Dendritic cell treated with granulocyte-macrophage colony-stimulating factor and Interleukin-4, amounts not matched to agents 40 ng/mL and 50 ng/mL, for 4 days (primary cell): ENCODE measurements at regions not wholly inside any gene's neighbourhood (a gene's known extent, or its start where the extent isn't known, plus 50 kb on each side); places are given as distances from the start of the nearest gene placed in this dataset.

Source experiments
- H3K27ac Mint-ChIP-seq: one replicate; pipeline ENCODE4 v1.8.0; 2022; ENCODE audit warnings: mild to moderate bottlenecking, mixed read lengths
- H3K27me3 Mint-ChIP-seq: one replicate; pipeline ENCODE4 v1.8.0; 2022; ENCODE audit warnings: mild to moderate bottlenecking, mixed read lengths
- H3K36me3 Mint-ChIP-seq: one replicate; pipeline ENCODE4 v1.8.0; 2022; ENCODE audit warnings: low read depth, mixed read lengths
- H3K4me1 Mint-ChIP-seq: one replicate; pipeline ENCODE4 v1.8.0; 2022; ENCODE audit warnings: low read depth, mixed read lengths
- H3K4me3 Mint-ChIP-seq: one replicate; pipeline ENCODE4 v1.8.0; 2022; ENCODE audit warnings: mild to moderate bottlenecking, moderate library complexity, mixed read lengths
- H3K9me3 Mint-ChIP-seq: one replicate; pipeline ENCODE4 v1.8.0; 2022; ENCODE audit warnings: mixed read lengths
- intact Hi-C: fragments of 100-400 bp; cut with micrococcal nuclease; formaldehyde crosslinking; loops from one replicate; pipeline ENCODE4 v1.15.0; 2022

DNA sequence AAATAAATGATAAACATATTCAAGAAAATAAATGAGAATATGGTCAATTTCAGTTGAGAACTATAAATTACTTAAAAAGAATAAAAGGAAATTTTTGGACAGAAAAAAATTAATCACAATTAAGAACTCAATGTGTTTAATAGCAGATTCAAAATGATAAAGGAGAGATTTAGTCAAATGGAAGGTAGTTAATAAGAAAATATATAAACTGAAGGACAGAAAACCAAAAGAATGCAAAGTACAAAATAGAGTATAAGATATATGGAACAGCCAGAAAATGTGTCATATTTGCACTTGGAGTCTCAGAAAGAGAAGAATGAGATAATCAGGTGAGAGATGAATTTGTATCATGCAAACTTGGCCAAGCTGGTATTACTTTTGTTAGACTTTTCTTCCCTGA, 201.8 kb upstream of the ARID1B start:
- intact Hi-C loops = no loop called here
- H3K4me1 Mint-ChIP-seq = no peaks in the 10 kb centered on the region
- peaks cover 41% of the 10 kb centered on the region for H3K9me3 Mint-ChIP-seq
- H3K36me3 Mint-ChIP-seq = no peaks in the 10 kb centered on the region
- no peak overlapping the region for H3K4me3 Mint-ChIP-seq
- H3K27ac Mint-ChIP-seq = no peak overlapping the region
- H3K27me3 Mint-ChIP-seq = no peaks in the 10 kb centered on the region

DNA sequence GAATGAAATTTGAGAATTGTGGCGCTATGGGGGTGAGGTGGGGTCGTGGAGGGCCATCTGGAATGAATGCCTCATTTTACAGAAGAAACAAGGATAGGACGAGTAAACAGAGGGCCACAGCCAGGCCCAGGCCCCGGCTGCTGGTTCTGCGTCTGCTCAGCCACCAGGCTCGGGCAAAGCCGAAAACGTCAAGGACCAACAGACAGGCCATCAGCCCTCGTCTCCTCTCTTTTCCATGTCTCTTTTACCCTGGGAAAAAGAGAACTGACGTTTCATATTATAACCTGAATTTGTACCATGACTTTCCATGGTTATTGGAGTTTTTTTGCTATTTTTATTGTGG, 212.4 kb upstream of the ARID1B start:
- Mint-ChIP-seq H3K27ac (no peak overlapping the region), H3K4me1 (no peaks in the 10 kb centered on the region), H3K4me3 (no peak overlapping the region), H3K9me3 (peaks cover 16% of the 10 kb centered on the region), H3K27me3 (no peaks in the 10 kb centered on the region), H3K36me3 (no peaks in the 10 kb centered on the region)
- intact Hi-C loops = loop anchor here (2.0 to 10.0 kb wide), 2 partner anchors 120 to 212 kb away; partner anchors contain the start of gene ARID1B

GRCh38 chr6:156564127-156564806, 212.9 kb upstream of the ARID1B start:
- no peaks in the 10 kb centered on the region for H3K4me1 Mint-ChIP-seq
- H3K4me3 Mint-ChIP-seq = no peak overlapping the region
- intact Hi-C loops = loop anchor here (2.0 to 10.0 kb wide), 2 partner anchors 121 to 213 kb away; partner anchors contain the start of gene ARID1B
- no peaks in the 10 kb centered on the region for H3K36me3 Mint-ChIP-seq
- H3K27ac Mint-ChIP-seq = no peak overlapping the region
- no peaks in the 10 kb centered on the region for H3K27me3 Mint-ChIP-seq
- H3K9me3 Mint-ChIP-seq = peaks cover 16% of the 10 kb centered on the region

DNA sequence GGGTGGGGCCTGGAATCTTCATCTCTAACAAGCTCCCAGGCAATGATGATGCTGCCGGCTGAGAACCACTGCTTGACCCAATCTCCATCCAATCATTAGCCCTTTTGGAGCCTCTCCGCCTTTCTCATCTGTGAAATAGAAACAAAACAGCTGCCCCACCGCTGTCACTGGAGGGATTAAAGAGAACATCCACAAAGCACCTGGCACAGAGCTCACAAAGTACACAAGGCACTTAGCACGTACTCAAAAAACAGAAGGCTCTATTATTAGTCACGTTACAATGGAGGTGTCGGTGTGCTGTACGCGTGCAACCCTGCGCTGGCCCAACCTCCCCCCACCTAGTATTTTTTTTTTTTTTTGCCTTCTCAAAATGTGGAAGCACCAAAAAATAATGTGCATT, 213.5 kb upstream of the ARID1B start:
- Mint-ChIP-seq H3K27me3 (no peaks in the 10 kb centered on the region), H3K27ac (no peak overlapping the region), H3K4me3 (no peak overlapping the region), H3K36me3 (no peaks in the 10 kb centered on the region), H3K9me3 (peaks cover 16% of the 10 kb centered on the region), H3K4me1 (no peaks in the 10 kb centered on the region)
- intact Hi-C loops = loop anchor here (2.0 to 10.0 kb wide), 2 partner anchors 121 to 213 kb away; partner anchors contain the start of gene ARID1B

DNA sequence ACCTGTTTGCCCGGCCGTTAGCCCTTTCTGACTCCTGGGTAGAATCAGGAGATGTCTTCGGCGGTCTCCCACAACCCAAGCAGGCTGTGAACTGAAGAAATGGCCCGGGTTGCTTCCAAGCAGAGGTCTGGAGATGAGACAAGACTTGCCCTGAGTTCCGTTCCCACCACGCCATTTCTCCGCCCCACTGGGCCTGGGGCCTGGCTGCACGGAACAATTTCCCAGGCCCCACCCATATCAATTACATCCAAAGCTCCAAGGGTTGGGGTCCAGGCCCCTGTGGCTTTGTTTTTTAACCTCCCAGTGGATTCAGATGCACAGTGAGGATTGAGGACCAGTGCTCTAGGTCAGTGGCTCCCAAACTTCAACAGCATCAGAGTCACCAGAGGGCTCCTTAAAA, 214.5 kb upstream of the ARID1B start:
- H3K9me3 Mint-ChIP-seq = peaks cover 16% of the 10 kb centered on the region
- H3K36me3 Mint-ChIP-seq = no peaks in the 10 kb centered on the region
- intact Hi-C loops = loop anchor here (10.0 kb wide), 1 partner anchor 122 kb away; no protein-coding TSS in a partner anchor
- H3K27me3 Mint-ChIP-seq = no peaks in the 10 kb centered on the region
- no peaks in the 10 kb centered on the region for H3K4me1 Mint-ChIP-seq
- H3K4me3 Mint-ChIP-seq = no peak overlapping the region
- no peak overlapping the region for H3K27ac Mint-ChIP-seq

GRCh38 chr6:156562019-156562418, 215.2 kb upstream of the ARID1B start:
- Mint-ChIP-seq H3K4me3 (no peak overlapping the region), H3K4me1 (peaks cover 6% of the 10 kb centered on the region), H3K36me3 (no peaks in the 10 kb centered on the region), H3K27ac (no peak overlapping the region), H3K9me3 (peaks cover 16% of the 10 kb centered on the region), H3K27me3 (no peaks in the 10 kb centered on the region)
- intact Hi-C loops = loop anchor here (10.0 kb wide), 1 partner anchor 123 kb away; no protein-coding TSS in a partner anchor

GRCh38 chr6:156560476-156560875, 216.7 kb upstream of the ARID1B start:
- Mint-ChIP-seq H3K4me3 (no peak overlapping the region), H3K9me3 (peaks cover 16% of the 10 kb centered on the region), H3K27me3 (no peaks in the 10 kb centered on the region), H3K36me3 (no peaks in the 10 kb centered on the region), H3K27ac (no peak overlapping the region), H3K4me1 (peaks cover 10% of the 10 kb centered on the region)
- intact Hi-C loops = loop anchor here (10.0 kb wide), 1 partner anchor 124 kb away; no protein-coding TSS in a partner anchor

GRCh38 chr6:156559162-156559690, 218.0 kb upstream of the ARID1B start:
- intact Hi-C loops = loop anchor here (5.0 kb wide), 1 partner anchor 1227 kb away; no protein-coding TSS in a partner anchor
- Mint-ChIP-seq H3K4me1 (peaks cover 10% of the 10 kb centered on the region), H3K4me3 (no peak overlapping the region), H3K9me3 (peaks cover 16% of the 10 kb centered on the region), H3K36me3 (no peaks in the 10 kb centered on the region), H3K27me3 (no peaks in the 10 kb centered on the region), H3K27ac (no peak overlapping the region)

GRCh38 chr6:156557911-156558259, 219.3 kb upstream of the ARID1B start:
- intact Hi-C loops = loop anchor here (5.0 kb wide), 1 partner anchor 1226 kb away; no protein-coding TSS in a partner anchor
- peaks cover 10% of the 10 kb centered on the region for H3K4me1 Mint-ChIP-seq
- H3K9me3 Mint-ChIP-seq = peaks cover 16% of the 10 kb centered on the region
- no peaks in the 10 kb centered on the region for H3K36me3 Mint-ChIP-seq
- H3K4me3 Mint-ChIP-seq = no peak overlapping the region
- H3K27ac Mint-ChIP-seq = no peak overlapping the region
- H3K27me3 Mint-ChIP-seq = no peaks in the 10 kb centered on the region

DNA sequence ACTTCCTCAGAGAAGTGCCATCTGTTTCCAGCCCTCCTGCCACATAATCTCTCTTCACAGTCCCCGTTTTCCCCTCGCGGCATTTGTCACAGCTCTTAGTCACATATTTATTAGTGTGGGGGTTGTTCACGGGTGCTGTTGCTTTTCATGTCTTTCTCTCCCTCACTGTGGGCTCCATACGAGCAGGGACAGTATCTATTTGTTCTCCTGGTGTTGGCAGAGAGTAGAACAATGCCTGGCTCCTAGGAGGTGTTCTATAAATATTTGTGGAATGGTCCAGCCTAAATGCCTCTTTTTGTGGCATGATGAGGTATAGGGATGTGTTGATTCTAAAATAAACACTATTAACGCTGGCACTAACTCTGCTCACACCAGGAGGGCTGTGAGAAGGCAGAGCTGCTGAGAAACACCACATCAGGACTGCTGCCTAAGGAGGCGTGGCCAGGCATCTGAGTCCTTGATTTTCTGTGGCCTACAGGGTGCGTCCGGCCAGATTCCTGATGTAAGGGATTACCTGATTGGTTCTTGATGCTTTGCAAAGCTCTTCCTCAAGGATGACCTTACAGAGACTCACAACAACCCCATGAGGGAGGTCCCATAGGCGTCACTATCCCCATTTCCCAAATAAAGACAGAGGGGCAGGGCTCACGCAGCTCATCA, 219.8 kb upstream of the ARID1B start:
- intact Hi-C loops = loop anchor here (5.0 kb wide), 1 partner anchor 1225 kb away; no protein-coding TSS in a partner anchor
- H3K4me3 Mint-ChIP-seq = no peak overlapping the region
- no peaks in the 10 kb centered on the region for H3K27me3 Mint-ChIP-seq

DNA sequence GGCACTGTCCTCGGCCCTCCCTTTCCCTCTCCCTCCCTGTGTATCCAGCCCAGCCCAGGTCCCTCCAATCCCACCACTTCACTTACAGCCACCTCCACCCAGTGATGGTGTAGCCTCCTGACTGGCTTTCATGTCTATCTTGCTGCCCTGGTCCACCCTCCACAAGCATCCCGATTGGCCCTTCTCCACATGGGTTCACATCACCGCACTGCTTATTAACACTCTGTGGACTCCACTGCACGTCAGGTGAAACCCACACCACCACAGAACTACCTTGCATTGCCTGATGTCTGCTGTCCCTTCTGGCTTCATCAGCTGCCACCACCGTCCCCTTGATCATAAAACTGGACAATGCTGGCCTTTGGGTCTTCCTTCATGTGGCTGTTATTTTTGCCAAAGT, 220.4 kb upstream of the ARID1B start:
- peaks cover 16% of the 10 kb centered on the region for H3K9me3 Mint-ChIP-seq
- H3K4me3 Mint-ChIP-seq = no peak overlapping the region
- no peak overlapping the region for H3K27ac Mint-ChIP-seq
- intact Hi-C loops = loop anchor here (5.0 kb wide), 1 partner anchor 1225 kb away; no protein-coding TSS in a partner anchor
- no peaks in the 10 kb centered on the region for H3K27me3 Mint-ChIP-seq
- H3K4me1 Mint-ChIP-seq = peaks cover 10% of the 10 kb centered on the region
- no peaks in the 10 kb centered on the region for H3K36me3 Mint-ChIP-seq

More for the DNA sequence above, 219.8 kb upstream of the ARID1B start:
- H3K9me3 Mint-ChIP-seq = peaks cover 16% of the 10 kb centered on the region
- H3K27ac Mint-ChIP-seq = no peak overlapping the region
- peaks cover 10% of the 10 kb centered on the region for H3K4me1 Mint-ChIP-seq
- H3K36me3 Mint-ChIP-seq = no peaks in the 10 kb centered on the region

GRCh38 chr6:156555116-156555515, 222.1 kb upstream of the ARID1B start:
- intact Hi-C loops = loop anchor here (5.0 kb wide), 1 partner anchor 1223 kb away; no protein-coding TSS in a partner anchor
- no peak overlapping the region for H3K4me3 Mint-ChIP-seq
- no peaks in the 10 kb centered on the region for H3K36me3 Mint-ChIP-seq
- H3K27me3 Mint-ChIP-seq = no peaks in the 10 kb centered on the region
- H3K27ac Mint-ChIP-seq = no peak overlapping the region
- H3K4me1 Mint-ChIP-seq = peaks cover 10% of the 10 kb centered on the region
- peaks cover 4% of the 10 kb centered on the region for H3K9me3 Mint-ChIP-seq

DNA sequence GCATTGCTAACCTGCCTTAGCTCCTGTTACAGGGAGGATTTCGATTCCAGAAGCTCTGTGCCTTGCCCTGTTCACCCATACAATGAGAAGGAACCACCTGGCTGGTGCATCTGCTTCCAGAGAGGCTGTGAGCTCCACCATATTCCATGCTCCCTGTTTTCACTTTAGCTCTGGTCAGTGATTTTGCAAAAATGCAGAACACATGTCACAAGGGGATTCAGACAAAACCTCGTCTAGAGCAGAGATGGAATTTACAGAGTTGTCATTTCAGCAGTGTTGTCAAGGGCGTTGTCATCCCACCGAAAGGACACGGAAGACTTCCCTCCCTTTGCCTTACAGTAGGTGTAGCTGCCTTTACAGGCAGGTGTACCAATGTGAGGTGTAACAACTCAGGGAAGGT, 223.0 kb upstream of the ARID1B start:
- H3K36me3 Mint-ChIP-seq = no peaks in the 10 kb centered on the region
- H3K4me3 Mint-ChIP-seq = no peak overlapping the region
- no peak overlapping the region for H3K27ac Mint-ChIP-seq
- H3K9me3 Mint-ChIP-seq = no peaks in the 10 kb centered on the region
- peaks cover 10% of the 10 kb centered on the region for H3K4me1 Mint-ChIP-seq
- H3K27me3 Mint-ChIP-seq = no peaks in the 10 kb centered on the region
- intact Hi-C loops = no loop called here

GRCh38 chr6:156552849-156553248, 224.3 kb upstream of the ARID1B start:
- Mint-ChIP-seq H3K4me3 (no peak overlapping the region), H3K27me3 (no peaks in the 10 kb centered on the region), H3K27ac (no peak overlapping the region), H3K4me1 (peaks cover 10% of the 10 kb centered on the region), H3K9me3 (no peaks in the 10 kb centered on the region), H3K36me3 (no peaks in the 10 kb centered on the region)
- intact Hi-C loops = no loop called here
